C4-2B (cell line): ENCODE measurements at regions not wholly inside any gene's neighbourhood (a gene's known extent, or its start where the extent isn't known, plus 50 kb on each side); places are given as distances from the start of the nearest gene placed in this dataset.

ENCODE experiments used
- CTCF ChIP-seq: fragments of 450-650 bp; conservative IDR thresholded peaks from 2 replicates; pipeline ENCODE4 v1.5.1; 2017; ENCODE audit warnings: mild to moderate bottlenecking
- ZFX ChIP-seq: fragments of 450-650 bp; IDR thresholded peaks from 2 replicates; pipeline ENCODE4 v1.6.1; 2017

GRCh38 chr5:2125171-2125900, 242.6 kb upstream of the IRX4 start:
- TF ChIP-seq CTCF = no peak
- TF ChIP-seq ZFX = no peak
